Muscle layer of duodenum (tissue), 2 donors: ENCODE measurements at regions not wholly inside any gene's neighbourhood (a gene's known extent, or its start where the extent isn't known, plus 50 kb on each side); places are given as distances from the start of the nearest gene placed in this dataset.

ENCODE experiments used
- H3K27ac ChIP-seq: one replicate; pipeline ENCODE4 v1.7.0; 2013; ENCODE audit warnings: mild to moderate bottlenecking, low read length
- H3K27me3 ChIP-seq: one replicate; pipeline ENCODE4 v1.7.0; 2013; ENCODE audit warnings: low read depth, mild to moderate bottlenecking, control low read depth, low read length
- H3K36me3 ChIP-seq, 2 donors: one replicate each; pipeline ENCODE4 v1.7.0; 2013; ENCODE audit warnings: low read length in 2 of 2, control low read depth in 1 of 2, mild to moderate bottlenecking in 1 of 2; ENCODE audit not compliant: insufficient read depth in 2 of 2, control insufficient read depth in 1 of 2
- H3K4me1 ChIP-seq, 2 donors: one replicate each; pipeline ENCODE4 v1.7.0; 2013; ENCODE audit warnings: low read length in 2 of 2, mild to moderate bottlenecking in 2 of 2, control low read depth in 1 of 2, moderate library complexity in 1 of 2; ENCODE audit not compliant: insufficient read depth in 2 of 2, control insufficient read depth in 1 of 2
- H3K4me3 ChIP-seq, 2 donors: one replicate each; pipeline ENCODE4 v1.7.0; 2013; ENCODE audit warnings: low read length in 2 of 2, low read depth in 1 of 2, mild to moderate bottlenecking in 1 of 2
- H3K9me3 ChIP-seq, 2 donors: one replicate each; pipeline ENCODE4 v1.7.0; 2013; ENCODE audit warnings: low read length in 2 of 2, control low read depth in 1 of 2, mild to moderate bottlenecking in 1 of 2; ENCODE audit not compliant: control insufficient read depth in 1 of 2
- donor health status: healthy.

DNA sequence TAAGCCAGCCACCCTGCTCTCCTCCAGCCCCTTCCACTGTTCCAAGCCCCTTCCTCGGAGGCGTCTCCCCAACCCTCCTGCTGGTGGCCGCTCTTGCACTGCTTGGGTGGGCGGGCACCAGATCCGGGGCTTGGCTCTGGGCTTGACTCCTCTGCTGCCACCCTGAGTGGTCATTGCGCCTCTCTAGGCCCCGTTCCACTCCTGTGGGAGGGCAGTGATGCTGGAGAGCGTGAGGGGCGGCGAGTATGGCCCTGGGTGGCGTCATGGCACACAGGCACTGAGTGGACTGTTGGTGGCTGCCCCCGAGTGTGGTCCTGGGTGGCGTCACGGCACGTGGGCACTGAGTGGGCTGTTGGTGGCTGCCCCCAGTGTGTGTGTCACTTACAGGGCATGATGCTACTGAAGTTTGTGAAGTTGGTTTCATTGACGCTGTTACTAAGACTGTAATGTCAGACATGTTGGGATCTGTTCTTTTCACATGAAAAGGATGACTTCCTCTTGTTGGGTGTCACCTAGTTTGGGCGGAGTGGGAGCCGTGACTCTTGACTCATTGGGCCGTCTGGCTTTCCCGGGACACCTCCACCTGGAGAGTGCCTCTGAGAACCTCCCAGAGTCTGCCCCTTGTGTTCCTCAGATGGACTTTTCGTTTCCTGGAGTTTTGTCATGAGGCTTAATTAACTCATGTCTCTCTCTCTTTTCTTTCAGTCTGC, 55.9 kb upstream of the HGFAC start:
- no peaks in the 10 kb centered on the region for H3K27me3 ChIP-seq
- H3K36me3 ChIP-seq, result no peaks in the 10 kb centered on the region
- no peaks in the 10 kb centered on the region for H3K9me3 ChIP-seq
- no peak overlapping the region for H3K4me3 ChIP-seq
- H3K4me1 ChIP-seq, result peaks cover 3 to 30% of the 10 kb centered on the region in 2 donors
- H3K27ac ChIP-seq, result peak overlapping the region; percentile 69

DNA sequence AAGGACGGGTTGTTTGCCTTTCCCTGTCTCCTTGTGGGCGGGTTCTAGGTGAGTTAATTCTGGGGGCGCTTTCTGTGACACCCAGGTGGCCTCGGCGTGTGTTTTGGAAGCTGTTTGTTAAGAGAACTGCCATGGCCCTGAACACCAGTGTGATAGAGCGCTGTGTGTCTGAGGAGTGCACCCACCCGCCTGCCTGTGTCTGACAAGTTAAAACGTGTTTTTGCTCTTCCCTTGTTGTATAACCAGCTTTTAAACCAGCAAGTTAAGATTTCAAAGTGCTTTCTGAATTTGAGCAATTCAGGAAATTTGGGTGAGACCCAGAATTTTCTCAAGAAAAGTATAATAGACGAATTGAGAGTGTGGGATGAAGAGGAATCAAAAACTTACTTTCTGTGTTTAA, 55.2 kb upstream of the HGFAC start:
- Histone ChIP-seq H3K4me3 (no peak overlapping the region), H3K36me3 (no peaks in the 10 kb centered on the region), H3K4me1 (peaks cover 3 to 30% of the 10 kb centered on the region in 2 donors), H3K27ac (no peak overlapping the region), H3K9me3 (no peaks in the 10 kb centered on the region), H3K27me3 (no peaks in the 10 kb centered on the region)

DNA sequence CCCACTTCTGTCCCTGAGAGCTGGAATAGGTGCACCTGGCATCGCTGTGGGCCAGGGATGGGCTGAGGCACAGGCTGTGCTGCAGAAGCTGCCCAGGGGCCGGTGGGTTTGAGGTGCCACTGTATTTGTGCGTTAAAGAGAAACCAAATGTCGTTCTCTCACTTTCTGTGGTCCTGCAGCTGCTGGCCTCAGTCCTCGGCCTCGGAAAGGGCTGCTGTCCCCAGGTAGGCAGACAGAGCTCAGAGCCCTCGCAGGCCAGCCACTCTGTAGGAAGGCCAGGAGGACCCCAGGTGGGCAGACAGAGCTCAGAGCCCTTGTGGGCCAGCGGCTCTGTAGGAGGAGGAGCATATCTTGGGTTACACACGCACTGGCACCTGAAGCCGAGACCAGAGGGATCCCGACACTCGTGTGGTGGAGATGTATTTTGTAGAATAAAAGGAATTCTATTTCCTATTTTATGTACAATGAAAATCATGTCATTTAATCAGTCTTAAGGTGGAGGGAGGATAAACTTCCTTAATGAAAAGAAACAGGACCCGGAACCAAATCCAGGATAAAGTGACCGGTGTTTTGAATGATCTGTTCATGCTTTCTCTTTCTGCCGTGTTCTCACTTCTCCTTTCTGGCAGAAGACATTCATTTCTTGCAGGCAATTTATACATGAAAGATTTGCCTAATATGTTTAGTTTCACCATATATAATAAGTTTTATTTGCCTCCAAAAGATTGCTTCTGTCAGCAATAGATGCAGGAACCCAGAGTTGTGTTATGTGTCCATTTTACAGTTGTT, 54.4 kb upstream of the HGFAC start:
- no peaks in the 10 kb centered on the region for H3K27me3 ChIP-seq
- peak overlapping the region; percentile 50 to 52 for H3K4me3 ChIP-seq
- peaks cover 3 to 30% of the 10 kb centered on the region in 2 donors for H3K4me1 ChIP-seq
- no peaks in the 10 kb centered on the region for H3K36me3 ChIP-seq
- peak overlapping the region; percentile 51 for H3K27ac ChIP-seq
- no peaks in the 10 kb centered on the region for H3K9me3 ChIP-seq

DNA sequence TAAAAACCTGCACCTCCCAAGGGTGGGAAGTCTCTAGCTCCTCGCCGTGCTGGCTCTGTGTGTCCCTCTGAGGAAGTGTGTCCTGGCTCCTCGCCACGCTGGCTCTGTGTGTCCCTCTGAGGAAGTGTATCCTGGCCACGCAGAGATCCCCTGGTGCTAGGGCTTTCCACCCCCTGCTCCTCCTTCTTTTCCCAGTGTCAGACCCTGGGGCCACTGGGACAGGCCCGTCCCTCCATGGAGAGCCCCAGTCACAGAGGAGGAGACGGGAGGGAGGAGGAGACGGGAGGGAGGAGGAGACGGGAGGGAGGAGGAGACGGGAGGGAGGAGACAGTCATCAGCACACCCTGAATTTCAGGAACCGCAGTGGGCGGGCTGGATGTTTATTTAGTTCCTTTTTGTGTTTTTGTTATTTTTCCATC, 53.8 kb upstream of the HGFAC start:
- H3K36me3 ChIP-seq, result no peaks in the 10 kb centered on the region
- no peaks in the 10 kb centered on the region for H3K27me3 ChIP-seq
- H3K4me3 ChIP-seq, result peak overlapping the region; percentile 50 to 52
- peaks cover 3 to 30% of the 10 kb centered on the region in 2 donors for H3K4me1 ChIP-seq
- H3K27ac ChIP-seq, result peak overlapping the region; percentile 51
- H3K9me3 ChIP-seq, result no peaks in the 10 kb centered on the region

DNA sequence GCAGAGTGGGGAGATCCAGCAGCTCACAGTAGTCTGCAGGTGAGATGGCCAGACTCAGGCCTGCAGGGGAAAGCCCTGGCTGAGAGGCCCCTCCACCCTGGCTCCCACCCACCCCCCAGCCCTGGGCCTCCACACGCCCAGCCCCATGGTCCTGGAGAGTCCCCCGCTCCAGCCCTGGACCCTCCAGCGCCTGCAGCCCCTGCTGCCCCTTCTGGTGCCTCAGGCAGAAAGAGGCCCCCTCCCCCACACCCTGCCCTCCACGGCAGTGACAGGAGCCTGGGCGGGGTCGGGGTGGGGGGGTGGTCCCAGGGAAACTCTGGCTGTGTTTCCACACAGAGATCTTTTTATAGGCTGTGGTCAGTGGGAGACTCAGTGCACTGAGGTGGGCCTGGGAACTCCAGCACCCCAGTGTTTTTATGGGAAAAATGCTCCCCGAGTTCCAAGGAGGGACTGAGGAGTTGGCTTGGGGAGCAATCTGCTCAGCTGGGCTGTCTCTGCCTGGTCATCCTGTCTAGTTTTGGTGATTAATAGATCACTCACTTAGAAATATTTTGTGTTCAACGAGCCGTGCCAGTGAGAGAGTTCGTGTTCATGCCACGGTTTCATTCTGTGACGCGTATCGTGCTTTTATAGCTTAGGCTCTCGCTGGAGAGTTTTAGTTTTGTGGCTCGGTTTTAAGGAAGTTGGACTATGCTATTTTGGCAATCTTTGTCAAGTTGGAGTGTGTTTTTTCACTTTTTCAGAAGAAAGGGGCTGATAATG, 53.1 kb upstream of the HGFAC start:
- H3K27ac ChIP-seq, result peak overlapping the region; percentile 13
- peaks cover 3 to 30% of the 10 kb centered on the region in 2 donors for H3K4me1 ChIP-seq
- no peaks in the 10 kb centered on the region for H3K36me3 ChIP-seq
- no peaks in the 10 kb centered on the region for H3K27me3 ChIP-seq
- no peaks in the 10 kb centered on the region for H3K9me3 ChIP-seq
- H3K4me3 ChIP-seq, result peak overlapping the region; percentile 16 to 50

DNA sequence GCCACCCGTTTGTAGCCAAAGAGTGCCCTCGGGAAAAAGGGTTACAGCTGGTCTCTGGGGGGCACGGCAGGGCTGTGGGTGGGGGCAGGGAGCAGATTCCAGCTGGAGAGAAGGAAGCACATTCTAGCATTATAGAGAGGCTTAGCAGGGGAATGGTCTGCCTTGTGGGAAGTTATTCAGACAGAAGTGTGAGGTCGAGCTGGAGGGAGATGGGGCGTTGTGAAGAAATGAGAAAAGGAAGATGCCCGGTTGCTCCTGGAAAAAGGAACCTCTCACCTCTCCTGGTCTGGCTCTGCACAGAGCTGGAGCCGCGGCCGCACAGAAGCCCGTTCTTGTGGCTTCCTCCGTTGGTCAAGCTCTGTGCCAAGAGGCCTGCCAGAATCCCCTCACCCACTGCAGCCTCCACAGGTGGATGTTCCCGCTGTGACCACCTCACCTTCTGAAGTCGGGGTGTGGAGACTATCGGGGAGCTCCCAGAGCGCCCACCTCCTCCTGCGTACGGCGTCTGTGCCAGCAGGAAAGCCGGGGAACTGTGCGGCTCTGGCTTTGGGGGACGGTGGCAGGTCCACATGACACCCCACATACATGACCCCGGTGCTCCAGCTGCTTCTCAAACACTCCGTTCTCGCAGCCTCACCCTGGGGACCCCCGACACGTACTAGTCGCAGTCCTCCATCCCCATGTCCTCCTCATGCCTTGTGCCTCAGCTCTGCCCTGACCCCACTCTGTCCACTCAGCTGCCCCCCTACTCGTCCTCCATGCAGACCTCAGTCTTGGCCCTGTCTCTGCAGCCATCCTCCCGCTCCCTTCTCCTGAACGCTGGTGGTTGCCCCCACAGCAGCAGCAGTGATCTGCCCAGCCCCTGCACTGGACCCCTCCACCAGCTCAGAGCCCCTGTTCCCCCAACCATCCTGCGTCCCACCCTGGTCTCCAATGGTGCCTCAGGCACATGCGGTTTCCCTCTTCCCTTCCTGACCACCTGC, 52.2 kb upstream of the HGFAC start:
- H3K9me3 ChIP-seq, result no peaks in the 10 kb centered on the region
- peaks cover 3 to 29% of the 10 kb centered on the region in 2 donors for H3K4me1 ChIP-seq
- H3K27ac ChIP-seq, result no peak overlapping the region
- H3K4me3 ChIP-seq, result peak overlapping the region in 1 of 2 donors; percentile 50
- H3K36me3 ChIP-seq, result no peaks in the 10 kb centered on the region
- H3K27me3 ChIP-seq, result no peaks in the 10 kb centered on the region

DNA sequence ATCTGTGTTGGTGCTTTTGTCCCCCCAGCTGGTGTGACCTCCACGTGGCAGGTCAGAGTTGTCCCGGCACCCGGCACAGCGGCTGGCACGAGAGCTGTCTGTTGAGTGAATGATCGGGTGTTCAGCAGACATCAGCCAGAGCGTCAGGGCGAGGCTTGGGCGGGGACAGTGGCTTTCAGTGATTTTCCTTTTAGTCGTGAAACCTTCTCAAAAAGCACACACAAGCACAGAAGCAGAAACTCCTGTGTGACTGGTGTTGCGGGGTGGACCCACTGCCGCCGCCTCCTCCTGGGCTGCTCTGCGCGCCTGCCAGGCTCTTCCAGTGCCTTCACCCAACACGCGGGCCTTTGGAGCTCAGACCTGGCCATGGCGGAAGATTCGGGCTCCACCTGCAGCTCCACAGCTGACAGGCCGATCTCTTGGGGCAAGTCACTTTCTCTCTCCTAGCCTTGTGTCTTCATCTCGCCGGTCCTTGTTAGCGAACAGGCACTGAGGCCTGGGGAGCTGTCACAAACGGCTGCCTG, 51.4 kb upstream of the HGFAC start:
- no peak overlapping the region for H3K27ac ChIP-seq

DNA sequence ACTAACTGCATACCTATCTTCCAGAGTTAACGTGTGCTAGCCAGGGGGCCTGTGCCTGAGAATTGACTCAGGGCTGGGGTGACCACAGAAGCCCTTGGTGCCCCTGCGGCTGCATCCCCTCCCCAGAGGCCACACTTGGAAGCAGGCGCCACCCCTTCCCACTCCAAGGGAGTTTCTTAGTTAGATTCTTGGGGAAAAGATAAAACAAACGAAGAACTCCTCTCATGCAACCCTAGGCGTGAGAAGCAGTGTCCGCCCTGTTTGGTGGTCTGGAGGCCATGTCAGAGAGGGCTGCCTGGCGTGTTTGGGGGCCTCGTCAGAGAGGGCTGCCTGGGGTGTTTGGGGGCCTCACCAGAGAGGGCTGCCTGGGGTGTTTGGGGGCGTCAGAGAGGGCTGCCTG, 50.3 kb upstream of the HGFAC start:
- Histone ChIP-seq H3K27ac (no peak overlapping the region), H3K36me3 (no peaks in the 10 kb centered on the region), H3K4me3 (no peak overlapping the region), H3K27me3 (no peaks in the 10 kb centered on the region), H3K9me3 (no peaks in the 10 kb centered on the region), H3K4me1 (peaks cover 3 to 25% of the 10 kb centered on the region in 2 donors)

More for the DNA sequence above, 51.4 kb upstream of the HGFAC start:
- Histone ChIP-seq H3K9me3 (no peaks in the 10 kb centered on the region), H3K4me1 (peaks cover 3 to 25% of the 10 kb centered on the region in 2 donors), H3K36me3 (no peaks in the 10 kb centered on the region), H3K27me3 (no peaks in the 10 kb centered on the region), H3K4me3 (no peak overlapping the region)
